H1 (cell line): ENCODE measurements at regions not wholly inside any gene's neighbourhood (a gene's known extent, or its start where the extent isn't known, plus 50 kb on each side); places are given as distances from the start of the nearest gene placed in this dataset.

Experiments used
- EGR1 ChIP-seq: IDR thresholded peaks from 2 replicates; pipeline ENCODE4 v1.6.1; 2011; ENCODE audit warnings: low read depth, low read length, borderline replicate concordance
- SIRT6 ChIP-seq: IDR thresholded peaks from one replicate; pipeline ENCODE4 v1.7.1; 2012; ENCODE audit warnings: low read length, inconsistent platforms
- YY1 ChIP-seq: IDR thresholded peaks from 2 replicates; pipeline ENCODE4 v1.6.1; 2011; ENCODE audit warnings: low read depth, mild to moderate bottlenecking, low read length

DNA sequence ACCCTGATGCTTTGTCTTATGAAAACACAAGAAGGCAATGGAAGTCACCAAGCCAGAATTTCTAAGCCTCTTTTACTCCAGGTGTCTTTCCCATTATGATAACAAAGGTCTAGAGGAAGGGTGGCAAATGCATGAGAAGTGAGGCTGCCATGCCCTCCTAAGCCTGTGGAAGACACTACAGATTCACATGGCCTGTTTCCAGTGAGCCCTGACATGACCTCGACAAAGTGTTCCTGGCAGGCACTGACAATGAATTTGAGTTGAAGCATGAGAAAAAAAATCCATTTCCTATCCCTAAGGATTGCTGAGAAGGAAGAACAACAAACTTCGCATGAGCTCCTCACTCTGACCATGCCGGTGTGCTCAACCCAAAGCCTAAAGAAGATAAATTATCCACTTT, 268.0 kb downstream of the HTR7 start (continued):
- TF ChIP-seq SIRT6 (no peak), EGR1 (no peak), YY1 (no peak)
- TF ChIP-seq, all 59 proteins: peak for 0
